ENCODE measurements at regions not wholly inside any gene's neighbourhood (a gene's known extent, or its start where the extent isn't known, plus 50 kb on each side); places are given as distances from the start of the nearest gene placed in this dataset.
A peak's percentile ranks its signal among the peaks of the same experiment; 100 is the strongest.

DNA sequence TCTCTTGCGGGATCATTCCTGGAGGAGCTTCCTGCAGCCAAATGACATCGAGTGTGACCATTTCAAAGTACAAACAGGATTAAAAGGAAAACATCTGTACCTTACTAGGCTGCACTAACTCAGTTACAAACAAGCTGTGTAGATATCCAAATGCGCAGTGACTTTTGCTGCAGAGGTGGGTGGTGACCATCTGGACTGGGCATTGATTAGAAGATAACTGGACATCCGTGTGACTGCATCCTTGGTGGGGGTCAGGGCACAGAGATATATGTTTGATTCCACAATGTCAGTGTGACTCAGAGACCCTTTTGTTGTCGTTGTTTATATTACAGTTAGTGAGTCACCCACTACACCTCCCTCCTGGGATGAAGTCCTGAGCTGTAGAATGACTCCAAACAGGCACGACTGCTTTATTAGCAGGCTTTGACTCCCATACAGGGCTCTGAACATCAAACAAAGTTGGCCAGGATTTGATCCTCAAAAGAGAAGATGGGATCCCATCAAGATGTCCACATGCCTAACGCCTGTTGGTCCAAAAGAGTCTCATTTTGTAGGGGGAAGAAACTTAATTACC, 56.7 kb upstream of the SDK1 start:
- H3K4me3 ChIP-seq (replicated peaks; ENCODE audit: low read depth, low read length), result no peak overlapping the region
- TF ChIP-seq, protein P1, sequence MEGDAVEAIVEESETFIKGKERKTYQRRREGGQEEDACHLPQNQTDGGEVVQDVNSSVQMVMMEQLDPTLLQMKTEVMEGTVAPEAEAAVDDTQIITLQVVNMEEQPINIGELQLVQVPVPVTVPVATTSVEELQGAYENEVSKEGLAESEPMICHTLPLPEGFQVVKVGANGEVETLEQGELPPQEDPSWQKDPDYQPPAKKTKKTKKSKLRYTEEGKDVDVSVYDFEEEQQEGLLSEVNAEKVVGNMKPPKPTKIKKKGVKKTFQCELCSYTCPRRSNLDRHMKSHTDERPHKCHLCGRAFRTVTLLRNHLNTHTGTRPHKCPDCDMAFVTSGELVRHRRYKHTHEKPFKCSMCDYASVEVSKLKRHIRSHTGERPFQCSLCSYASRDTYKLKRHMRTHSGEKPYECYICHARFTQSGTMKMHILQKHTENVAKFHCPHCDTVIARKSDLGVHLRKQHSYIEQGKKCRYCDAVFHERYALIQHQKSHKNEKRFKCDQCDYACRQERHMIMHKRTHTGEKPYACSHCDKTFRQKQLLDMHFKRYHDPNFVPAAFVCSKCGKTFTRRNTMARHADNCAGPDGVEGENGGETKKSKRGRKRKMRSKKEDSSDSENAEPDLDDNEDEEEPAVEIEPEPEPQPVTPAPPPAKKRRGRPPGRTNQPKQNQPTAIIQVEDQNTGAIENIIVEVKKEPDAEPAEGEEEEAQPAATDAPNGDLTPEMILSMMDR (IDR thresholded peaks at IDR 0.05; ENCODE audit: low read length, missing control alignments), result no peak
- peak; percentile 64 for DNase-seq (ENCODE audit: low read depth)

DNA sequence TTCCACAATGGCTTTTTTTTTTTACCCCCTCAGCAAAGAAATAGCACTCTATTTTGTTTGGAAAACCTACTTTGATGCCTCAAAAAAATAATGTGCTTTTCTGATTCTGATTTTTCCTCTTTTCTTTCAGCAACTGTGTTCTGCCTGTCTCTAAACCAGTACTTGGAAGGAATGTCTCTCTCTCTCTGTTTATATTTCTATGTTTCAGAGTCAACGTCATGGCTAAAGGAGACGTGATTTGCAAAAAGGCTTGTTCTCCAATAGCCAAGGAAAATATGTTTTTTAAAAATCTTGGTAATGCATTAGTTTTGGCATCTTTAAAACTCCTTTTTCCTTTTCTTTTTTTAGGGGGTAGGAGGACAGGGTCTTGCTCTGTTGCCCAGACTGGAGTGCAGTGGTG, 56.0 kb upstream of the SDK1 start:
- no peak overlapping the region for H3K4me3 ChIP-seq (replicated peaks; ENCODE audit: low read depth, low read length)
- TF ChIP-seq, protein P1 (IDR thresholded peaks at IDR 0.05; ENCODE audit: low read length, missing control alignments), result no peak
- no peak for DNase-seq (ENCODE audit: low read depth)

DNA sequence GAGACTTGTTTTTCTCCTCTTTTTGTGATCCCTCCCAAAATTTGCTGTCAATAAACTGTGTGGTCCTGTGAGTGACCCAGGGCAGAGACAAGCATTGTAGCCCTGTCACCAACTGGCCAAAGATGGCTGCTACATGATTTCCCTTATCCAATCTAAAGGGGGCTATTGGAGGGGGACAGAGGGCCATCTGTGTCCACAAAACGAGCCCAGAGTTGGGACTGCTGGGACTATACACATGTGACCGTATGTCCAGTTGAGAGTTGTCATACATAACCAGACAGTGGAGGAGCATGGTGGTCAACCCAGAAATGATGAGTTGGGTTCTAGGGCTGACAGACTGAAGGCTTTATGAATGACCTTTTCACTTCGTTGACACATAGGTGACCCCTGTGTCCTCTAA, 55.3 kb upstream of the SDK1 start:
- TF ChIP-seq, protein P1 (IDR thresholded peaks at IDR 0.05; ENCODE audit: low read length, missing control alignments), result no peak
- no peak overlapping the region for H3K4me3 ChIP-seq (replicated peaks; ENCODE audit: low read depth, low read length)

DNA sequence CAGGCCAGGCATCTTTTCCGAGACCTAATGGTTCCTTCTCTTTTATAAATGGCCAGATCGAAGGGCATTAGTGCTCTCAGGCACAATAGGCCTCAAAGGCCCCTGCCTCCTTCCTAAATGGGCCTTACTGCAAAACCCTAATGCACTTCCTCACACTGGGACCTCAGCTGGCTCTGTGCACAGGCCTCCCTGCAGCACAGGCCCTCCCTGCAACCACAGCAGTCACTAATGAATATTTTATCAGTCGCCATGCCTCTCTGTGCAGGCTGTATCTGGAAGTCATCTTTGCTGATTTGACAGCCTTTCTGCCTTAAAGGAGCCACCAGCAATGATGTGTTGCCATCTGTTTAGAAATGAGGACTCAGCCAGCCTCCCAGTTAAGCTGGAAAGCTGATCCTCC, 54.9 kb upstream of the SDK1 start:
- no peak for DNase-seq (ENCODE audit: low read depth)
- H3K4me3 ChIP-seq (replicated peaks; ENCODE audit: low read depth, low read length), result no peak overlapping the region
- TF ChIP-seq, protein P1 (IDR thresholded peaks at IDR 0.05; ENCODE audit: low read length, missing control alignments), result no peak

More for the DNA sequence above, 55.3 kb upstream of the SDK1 start:
- no peak for DNase-seq (ENCODE audit: low read depth)

DNA sequence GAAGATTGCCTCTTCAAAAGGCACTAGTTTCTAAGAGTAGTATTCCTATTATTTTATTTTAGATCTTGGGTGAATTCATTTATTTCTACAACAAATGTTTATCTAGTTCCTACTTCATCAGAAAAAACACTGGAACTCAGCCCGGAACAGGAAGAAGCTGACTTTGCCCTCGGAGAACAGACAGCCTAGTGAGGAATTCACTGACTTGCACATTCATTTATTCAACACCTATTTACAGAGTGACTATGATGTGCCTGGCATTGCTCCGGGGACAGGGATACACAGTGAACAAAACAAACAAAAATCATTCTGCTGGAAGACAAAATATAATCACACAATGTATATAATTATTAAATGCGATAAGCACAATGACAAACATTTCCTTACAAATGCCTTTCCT, 54.4 kb upstream of the SDK1 start:
- DNase-seq (ENCODE audit: low read depth), result no peak
- no peak overlapping the region for H3K4me3 ChIP-seq (replicated peaks; ENCODE audit: low read depth, low read length)
- TF ChIP-seq, protein P1 (IDR thresholded peaks at IDR 0.05; ENCODE audit: low read length, missing control alignments), result no peak

DNA sequence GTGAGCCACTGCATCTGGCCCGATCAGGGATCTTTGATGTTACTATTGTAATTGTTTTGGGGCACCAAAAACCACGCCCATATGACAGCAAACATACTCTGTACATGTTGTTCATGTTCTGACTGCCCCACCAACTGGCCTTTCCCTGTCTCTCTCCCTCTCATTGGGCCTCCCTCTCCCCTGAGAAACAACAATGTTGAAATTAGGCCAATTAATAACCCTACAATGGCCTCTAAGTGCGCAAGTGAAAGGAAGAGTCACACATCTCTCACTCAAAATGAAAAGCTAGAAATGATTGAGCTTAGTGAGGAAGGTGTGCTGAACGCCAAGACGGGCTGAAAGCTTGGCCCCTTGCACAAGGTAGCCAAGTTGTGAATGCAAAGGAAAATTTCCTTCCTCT, 50.3 kb upstream of the SDK1 start:
- TF ChIP-seq, protein P1 (IDR thresholded peaks at IDR 0.05; ENCODE audit: low read length, missing control alignments), result no peak
- DNase-seq (ENCODE audit: low read depth), result no peak
- H3K4me3 ChIP-seq (replicated peaks; ENCODE audit: low read depth, low read length), result no peak overlapping the region
